Anterior cingulate cortex (tissue), 58 donors: ENCODE measurements at regions not wholly inside any gene's neighbourhood (a gene's known extent, or its start where the extent isn't known, plus 50 kb on each side); places are given as distances from the start of the nearest gene placed in this dataset.

Source experiments
- DNase-seq, 58 donors: peaks; one replicate each; lab custom pipeline; 2025; lab: John Stamatoyannopoulos, UW

DNA sequence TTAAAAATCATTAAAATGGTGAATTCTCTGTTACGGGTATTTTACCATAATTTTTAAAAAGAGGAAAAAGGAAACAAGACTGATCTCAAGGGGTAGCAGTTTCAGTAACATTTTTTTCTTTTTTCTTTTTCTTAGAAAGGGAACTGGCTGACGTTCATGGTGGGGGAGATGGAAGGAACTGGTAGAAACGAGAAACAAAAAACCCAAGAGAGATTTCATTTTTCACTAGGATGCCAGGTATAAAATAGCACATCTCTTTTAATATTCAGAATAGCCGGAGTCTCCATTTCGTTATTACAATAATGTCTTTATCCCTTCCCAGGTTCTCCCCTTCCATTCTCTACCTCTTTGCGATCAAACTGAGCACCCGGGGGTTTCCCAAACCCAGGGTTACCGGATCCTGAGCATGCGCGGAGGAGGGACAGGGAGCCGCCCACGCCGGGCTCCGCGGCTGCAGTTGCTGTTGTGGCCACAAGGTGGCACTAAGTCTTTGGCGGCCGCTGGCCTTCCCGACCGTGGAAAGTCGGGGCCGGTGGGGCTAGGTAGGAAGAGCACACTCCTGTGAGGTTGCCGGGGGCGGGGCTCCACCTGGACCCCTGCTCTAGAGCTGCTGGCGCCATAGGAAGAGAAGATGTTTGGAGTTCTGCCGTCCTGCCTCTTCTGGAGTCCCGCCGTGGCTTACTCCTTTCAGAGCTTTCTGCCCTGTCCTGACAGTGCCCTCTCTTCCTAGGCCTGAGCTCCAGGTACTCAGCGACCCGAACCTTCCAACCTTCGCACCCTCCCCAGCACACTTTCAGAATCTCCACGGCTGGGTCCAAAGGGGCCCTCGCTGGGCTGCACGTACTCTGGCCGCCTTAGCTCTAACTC is 146.8 kb downstream of the SH3BGRL2 start:
- peak in 55 of 58 donors; percentile 23 to 84 (median 63) for DNase-seq

DNA sequence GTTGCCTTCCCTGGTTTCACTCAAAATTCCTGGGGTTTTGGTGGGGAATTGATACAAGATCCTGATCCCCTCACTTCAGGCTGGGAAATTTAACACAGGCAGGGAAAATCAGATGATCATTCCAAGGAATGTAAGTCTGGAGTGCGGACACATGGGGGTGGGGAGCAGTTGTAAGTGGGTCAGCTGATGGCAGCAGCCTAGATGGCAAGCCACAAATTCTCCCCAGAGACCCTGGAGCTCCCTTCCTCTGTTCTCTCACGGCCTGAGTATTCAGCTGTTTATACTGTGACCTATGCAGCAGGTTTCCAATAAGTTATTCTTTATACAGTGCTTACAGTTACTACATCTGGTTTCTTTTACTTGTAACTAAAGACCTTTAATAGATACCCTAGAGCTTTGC is 144.9 kb downstream of the SH3BGRL2 start:
- DNase-seq = no peak

DNA sequence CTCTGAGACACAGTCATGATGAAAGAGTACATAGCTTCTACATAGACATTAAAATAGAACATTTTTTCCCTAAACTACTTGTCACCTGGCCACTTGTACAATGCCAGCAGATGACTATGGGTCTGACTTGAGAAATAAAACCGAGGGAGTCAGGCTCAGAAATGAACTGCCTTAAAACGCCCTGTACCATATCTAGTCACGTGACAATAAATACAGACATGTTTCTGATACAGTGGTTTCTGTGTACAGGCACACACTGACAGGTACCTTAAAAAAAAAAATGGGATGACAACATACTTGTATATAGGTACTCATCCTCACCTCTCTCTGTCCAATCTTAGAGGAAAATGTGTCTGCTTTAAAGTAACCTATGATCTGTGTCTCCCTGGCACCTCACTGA is 144.1 kb downstream of the SH3BGRL2 start:
- no peak for DNase-seq

DNA sequence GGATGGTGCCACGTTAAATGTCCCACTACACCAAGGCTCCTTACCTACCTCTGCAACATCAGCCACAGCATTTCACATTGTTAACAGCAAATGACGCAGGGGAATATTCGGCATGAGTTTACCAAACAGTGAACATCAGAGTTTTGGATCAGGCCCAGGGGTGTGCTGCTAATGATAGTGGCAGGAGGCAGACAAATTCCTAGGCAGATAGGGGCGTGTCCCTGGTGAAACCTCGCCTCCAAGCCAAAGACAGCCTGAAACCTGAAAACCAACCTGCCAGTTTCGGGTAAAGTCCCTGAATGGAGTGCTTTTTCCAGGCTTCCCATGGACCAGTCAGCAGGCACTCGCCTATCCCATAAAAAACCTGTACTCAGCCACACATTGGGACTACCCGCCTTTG is 133.6 kb downstream of the SH3BGRL2 start:
- DNase-seq = no peak

DNA sequence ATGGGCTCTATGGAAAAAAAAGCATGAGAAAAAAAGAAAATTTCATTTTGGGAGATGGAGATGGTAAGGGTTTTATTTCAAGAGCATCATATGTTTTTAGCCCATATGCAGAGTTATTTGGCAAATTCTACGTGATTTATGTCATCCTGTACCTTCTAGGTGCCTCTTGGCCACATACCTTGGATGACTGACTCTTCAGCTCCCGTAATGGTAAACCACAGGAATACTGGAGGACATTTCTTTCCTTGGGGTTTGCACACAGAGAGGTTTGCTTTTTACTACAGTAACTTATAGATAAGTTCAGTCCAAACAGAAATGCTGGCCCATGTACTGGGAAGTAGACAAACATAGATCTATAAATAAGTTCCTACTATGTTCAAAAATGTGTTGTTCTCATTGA is 132.2 kb downstream of the SH3BGRL2 start:
- DNase-seq = no peak

DNA sequence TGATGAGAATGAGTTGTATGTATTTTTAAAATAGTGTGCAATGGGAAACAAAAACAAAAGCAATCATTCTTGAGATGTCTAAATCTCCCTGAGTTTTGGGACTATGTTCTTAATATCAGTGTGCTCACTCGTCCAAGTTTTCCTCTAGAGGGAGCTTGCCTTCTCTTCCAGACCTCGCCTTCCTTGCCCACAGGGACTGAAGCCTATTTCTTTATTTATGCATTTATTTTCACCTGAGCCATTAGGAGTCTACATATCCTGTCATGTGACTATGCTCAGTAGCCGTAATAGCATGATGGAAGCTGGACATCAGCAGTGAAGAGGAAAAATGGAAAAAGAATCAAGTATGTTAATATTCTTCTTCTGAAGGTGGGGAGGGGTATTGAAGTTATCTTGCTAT is 131.2 kb downstream of the SH3BGRL2 start:
- no peak for DNase-seq

DNA sequence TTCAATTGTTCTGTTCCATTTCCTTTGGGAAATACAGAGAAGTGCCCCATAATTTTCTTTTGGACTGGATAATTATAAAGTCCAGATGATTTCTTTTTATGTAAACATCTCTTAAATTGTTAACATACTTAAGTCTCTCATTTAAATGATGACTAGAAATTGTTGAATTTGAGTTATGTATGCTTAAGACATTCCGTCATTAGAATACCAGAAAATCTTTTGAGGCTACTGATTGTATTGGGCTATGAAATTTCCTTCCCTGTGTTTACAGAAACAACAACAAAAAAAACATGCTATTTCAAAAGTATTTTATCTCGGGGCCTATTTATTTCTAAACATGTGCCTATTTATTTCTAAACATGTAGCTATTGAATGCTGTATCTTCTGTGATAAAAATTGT is 125.4 kb downstream of the SH3BGRL2 start:
- DNase-seq = no peak

DNA sequence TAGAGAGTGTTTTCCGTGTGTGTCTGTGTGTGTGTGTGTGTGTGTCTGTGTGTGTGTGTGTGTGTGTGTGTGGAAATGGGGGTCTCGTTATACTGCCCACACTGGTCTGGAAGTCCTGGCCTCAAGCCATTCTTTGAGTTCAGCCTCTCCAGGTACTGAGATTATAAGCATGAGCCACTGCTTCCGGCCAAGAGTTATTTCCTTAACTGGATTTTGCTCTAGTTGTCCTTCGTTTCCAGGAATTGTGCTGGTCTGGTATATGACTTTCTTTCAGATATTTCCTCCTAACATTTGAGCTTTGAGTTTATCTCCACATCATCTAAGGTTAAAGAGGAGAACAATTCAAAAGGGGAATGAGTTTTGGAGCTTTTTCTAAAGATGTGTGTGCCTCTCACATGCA is 124.8 kb downstream of the SH3BGRL2 start:
- no peak for DNase-seq
